ENCODE measurements at regions not wholly inside any gene's neighbourhood (a gene's known extent, or its start where the extent isn't known, plus 50 kb on each side); places are given as distances from the start of the nearest gene placed in this dataset.

DNA sequence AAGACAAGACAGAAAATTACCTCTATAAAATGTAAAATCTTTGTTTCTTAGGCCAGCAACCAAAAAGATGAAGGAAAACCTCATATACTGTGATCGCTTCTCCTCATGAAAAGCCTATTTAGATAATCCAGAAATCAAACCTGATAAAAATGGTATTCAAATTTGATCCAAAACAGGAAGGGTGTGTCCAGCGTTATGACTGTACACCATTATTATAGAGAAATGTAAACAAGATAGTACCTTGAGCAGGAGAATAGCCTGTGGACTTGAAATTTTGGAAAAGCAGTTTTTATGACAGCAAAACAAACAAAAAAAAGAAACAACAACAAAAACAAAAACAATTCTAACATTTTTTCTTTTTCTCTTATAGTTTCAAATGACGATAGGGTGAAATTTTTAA is 1382.8 kb upstream of the CDH9 start (continued):
- TF ChIP-seq ZC3H10 (CRISPR knock-in tag; IDR thresholded peaks at IDR 0.05), result no peak
- TF ChIP-seq SNAI2 (CRISPR knock-in tag; IDR thresholded peaks at IDR 0.05), result no peak
- no peak for TF ChIP-seq OSR1 (CRISPR knock-in tag; IDR thresholded peaks at IDR 0.05)
- no peak for TF ChIP-seq ZNF565 (CRISPR knock-in tag; conservative IDR thresholded peaks at IDR 0.05; ENCODE audit: low read depth)
- TF ChIP-seq, protein P1, sequence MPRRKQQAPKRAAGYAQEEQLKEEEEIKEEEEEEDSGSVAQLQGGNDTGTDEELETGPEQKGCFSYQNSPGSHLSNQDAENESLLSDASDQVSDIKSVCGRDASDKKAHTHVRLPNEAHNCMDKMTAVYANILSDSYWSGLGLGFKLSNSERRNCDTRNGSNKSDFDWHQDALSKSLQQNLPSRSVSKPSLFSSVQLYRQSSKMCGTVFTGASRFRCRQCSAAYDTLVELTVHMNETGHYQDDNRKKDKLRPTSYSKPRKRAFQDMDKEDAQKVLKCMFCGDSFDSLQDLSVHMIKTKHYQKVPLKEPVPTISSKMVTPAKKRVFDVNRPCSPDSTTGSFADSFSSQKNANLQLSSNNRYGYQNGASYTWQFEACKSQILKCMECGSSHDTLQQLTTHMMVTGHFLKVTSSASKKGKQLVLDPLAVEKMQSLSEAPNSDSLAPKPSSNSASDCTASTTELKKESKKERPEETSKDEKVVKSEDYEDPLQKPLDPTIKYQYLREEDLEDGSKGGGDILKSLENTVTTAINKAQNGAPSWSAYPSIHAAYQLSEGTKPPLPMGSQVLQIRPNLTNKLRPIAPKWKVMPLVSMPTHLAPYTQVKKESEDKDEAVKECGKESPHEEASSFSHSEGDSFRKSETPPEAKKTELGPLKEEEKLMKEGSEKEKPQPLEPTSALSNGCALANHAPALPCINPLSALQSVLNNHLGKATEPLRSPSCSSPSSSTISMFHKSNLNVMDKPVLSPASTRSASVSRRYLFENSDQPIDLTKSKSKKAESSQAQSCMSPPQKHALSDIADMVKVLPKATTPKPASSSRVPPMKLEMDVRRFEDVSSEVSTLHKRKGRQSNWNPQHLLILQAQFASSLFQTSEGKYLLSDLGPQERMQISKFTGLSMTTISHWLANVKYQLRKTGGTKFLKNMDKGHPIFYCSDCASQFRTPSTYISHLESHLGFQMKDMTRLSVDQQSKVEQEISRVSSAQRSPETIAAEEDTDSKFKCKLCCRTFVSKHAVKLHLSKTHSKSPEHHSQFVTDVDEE (CRISPR knock-in tag; IDR thresholded peaks at IDR 0.05), result no peak
- no peak for TF ChIP-seq TCF4 (CRISPR knock-in tag; IDR thresholded peaks at IDR 0.05; ENCODE audit: borderline replicate concordance)

GRCh38 chr5:28415791-28416443 is 1377.5 kb upstream of the CDH9 start:
- TF ChIP-seq, protein P2, sequence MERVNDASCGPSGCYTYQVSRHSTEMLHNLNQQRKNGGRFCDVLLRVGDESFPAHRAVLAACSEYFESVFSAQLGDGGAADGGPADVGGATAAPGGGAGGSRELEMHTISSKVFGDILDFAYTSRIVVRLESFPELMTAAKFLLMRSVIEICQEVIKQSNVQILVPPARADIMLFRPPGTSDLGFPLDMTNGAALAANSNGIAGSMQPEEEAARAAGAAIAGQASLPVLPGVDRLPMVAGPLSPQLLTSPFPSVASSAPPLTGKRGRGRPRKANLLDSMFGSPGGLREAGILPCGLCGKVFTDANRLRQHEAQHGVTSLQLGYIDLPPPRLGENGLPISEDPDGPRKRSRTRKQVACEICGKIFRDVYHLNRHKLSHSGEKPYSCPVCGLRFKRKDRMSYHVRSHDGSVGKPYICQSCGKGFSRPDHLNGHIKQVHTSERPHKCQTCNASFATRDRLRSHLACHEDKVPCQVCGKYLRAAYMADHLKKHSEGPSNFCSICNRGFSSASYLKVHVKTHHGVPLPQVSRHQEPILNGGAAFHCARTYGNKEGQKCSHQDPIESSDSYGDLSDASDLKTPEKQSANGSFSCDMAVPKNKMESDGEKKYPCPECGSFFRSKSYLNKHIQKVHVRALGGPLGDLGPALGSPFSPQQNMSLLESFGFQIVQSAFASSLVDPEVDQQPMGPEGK (CRISPR knock-in tag; IDR thresholded peaks at IDR 0.05; ENCODE audit: borderline replicate concordance), result no peak
- TF ChIP-seq TCF4 (CRISPR knock-in tag; IDR thresholded peaks at IDR 0.05; ENCODE audit: borderline replicate concordance), result no peak
- TF ChIP-seq, protein P3, sequence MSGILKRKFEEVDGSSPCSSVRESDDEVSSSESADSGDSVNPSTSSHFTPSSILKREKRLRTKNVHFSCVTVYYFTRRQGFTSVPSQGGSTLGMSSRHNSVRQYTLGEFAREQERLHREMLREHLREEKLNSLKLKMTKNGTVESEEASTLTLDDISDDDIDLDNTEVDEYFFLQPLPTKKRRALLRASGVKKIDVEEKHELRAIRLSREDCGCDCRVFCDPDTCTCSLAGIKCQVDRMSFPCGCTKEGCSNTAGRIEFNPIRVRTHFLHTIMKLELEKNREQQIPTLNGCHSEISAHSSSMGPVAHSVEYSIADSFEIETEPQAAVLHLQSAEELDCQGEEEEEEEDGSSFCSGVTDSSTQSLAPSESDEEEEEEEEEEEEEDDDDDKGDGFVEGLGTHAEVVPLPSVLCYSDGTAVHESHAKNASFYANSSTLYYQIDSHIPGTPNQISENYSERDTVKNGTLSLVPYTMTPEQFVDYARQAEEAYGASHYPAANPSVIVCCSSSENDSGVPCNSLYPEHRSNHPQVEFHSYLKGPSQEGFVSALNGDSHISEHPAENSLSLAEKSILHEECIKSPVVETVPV (CRISPR knock-in tag; IDR thresholded peaks at IDR 0.05), result no peak
- TF ChIP-seq, protein P4, sequence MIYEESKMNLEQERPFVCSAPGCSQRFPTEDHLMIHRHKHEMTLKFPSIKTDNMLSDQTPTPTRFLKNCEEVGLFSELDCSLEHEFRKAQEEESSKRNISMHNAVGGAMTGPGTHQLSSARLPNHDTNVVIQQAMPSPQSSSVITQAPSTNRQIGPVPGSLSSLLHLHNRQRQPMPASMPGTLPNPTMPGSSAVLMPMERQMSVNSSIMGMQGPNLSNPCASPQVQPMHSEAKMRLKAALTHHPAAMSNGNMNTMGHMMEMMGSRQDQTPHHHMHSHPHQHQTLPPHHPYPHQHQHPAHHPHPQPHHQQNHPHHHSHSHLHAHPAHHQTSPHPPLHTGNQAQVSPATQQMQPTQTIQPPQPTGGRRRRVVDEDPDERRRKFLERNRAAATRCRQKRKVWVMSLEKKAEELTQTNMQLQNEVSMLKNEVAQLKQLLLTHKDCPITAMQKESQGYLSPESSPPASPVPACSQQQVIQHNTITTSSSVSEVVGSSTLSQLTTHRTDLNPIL (CRISPR knock-in tag; IDR thresholded peaks at IDR 0.05; ENCODE audit: low read depth), result no peak
- TF ChIP-seq ZFP30 (CRISPR knock-in tag; IDR thresholded peaks at IDR 0.05), result no peak
- TF ChIP-seq SNAI2 (CRISPR knock-in tag; IDR thresholded peaks at IDR 0.05), result no peak
- ATAC-seq, result no peak

DNA sequence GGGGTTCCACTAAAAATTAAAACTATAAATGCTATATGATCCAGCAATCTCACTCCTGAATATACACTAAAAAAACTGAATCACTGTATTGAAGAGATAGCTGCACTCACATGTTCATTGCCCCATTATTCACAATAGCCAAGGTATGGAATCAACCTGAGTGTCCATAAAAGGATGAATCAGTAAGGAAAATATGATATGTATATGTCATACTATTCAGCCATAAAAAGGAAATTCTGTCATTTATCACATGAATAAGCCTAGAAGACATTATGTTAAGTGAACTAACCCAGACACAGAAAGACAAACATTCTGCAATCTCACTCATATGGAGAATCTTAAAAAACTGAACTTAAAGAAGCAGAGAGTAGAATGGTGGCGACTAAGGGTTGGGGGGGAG is 1376.2 kb upstream of the CDH9 start:
- TF ChIP-seq TOX (CRISPR knock-in tag; IDR thresholded peaks at IDR 0.05; ENCODE audit: borderline replicate concordance), result no peak
- TF ChIP-seq ESRRG (CRISPR knock-in tag; IDR thresholded peaks at IDR 0.05), result no peak
- no peak for TF ChIP-seq ISL1 (CRISPR knock-in tag; IDR thresholded peaks at IDR 0.05)
- TF ChIP-seq GLIS3 (CRISPR knock-in tag; IDR thresholded peaks at IDR 0.05), result no peak
- TF ChIP-seq RARB (CRISPR knock-in tag; IDR thresholded peaks at IDR 0.05), result no peak
- no peak for TF ChIP-seq OSR1 (CRISPR knock-in tag; IDR thresholded peaks at IDR 0.05)
- TF ChIP-seq POU6F1 (CRISPR knock-in tag; IDR thresholded peaks at IDR 0.05; ENCODE audit: borderline replicate concordance, low read depth), result no peak
- TF ChIP-seq ZNF70 (CRISPR knock-in tag; IDR thresholded peaks at IDR 0.05), result no peak
- TF ChIP-seq BACH2 (CRISPR knock-in tag; IDR thresholded peaks at IDR 0.05; ENCODE audit: borderline replicate concordance), result no peak
- TF ChIP-seq, protein P1 (CRISPR knock-in tag; IDR thresholded peaks at IDR 0.05), result no peak
- TF ChIP-seq ZFP30 (CRISPR knock-in tag; IDR thresholded peaks at IDR 0.05), result no peak
- no peak for ATAC-seq

Data from SK-N-SH treated with all-trans-retinoic acid at 6 μM for 48 hours (cell line).